ENCODE measurements at regions not wholly inside any gene's neighbourhood (a gene's known extent, or its start where the extent isn't known, plus 50 kb on each side); places are given as distances from the start of the nearest gene placed in this dataset.

GRCh38 chr9:108149326-108149725 lies 659.8 kb upstream of the KLF4 start (continued):
- TF ChIP-seq, protein P1, sequence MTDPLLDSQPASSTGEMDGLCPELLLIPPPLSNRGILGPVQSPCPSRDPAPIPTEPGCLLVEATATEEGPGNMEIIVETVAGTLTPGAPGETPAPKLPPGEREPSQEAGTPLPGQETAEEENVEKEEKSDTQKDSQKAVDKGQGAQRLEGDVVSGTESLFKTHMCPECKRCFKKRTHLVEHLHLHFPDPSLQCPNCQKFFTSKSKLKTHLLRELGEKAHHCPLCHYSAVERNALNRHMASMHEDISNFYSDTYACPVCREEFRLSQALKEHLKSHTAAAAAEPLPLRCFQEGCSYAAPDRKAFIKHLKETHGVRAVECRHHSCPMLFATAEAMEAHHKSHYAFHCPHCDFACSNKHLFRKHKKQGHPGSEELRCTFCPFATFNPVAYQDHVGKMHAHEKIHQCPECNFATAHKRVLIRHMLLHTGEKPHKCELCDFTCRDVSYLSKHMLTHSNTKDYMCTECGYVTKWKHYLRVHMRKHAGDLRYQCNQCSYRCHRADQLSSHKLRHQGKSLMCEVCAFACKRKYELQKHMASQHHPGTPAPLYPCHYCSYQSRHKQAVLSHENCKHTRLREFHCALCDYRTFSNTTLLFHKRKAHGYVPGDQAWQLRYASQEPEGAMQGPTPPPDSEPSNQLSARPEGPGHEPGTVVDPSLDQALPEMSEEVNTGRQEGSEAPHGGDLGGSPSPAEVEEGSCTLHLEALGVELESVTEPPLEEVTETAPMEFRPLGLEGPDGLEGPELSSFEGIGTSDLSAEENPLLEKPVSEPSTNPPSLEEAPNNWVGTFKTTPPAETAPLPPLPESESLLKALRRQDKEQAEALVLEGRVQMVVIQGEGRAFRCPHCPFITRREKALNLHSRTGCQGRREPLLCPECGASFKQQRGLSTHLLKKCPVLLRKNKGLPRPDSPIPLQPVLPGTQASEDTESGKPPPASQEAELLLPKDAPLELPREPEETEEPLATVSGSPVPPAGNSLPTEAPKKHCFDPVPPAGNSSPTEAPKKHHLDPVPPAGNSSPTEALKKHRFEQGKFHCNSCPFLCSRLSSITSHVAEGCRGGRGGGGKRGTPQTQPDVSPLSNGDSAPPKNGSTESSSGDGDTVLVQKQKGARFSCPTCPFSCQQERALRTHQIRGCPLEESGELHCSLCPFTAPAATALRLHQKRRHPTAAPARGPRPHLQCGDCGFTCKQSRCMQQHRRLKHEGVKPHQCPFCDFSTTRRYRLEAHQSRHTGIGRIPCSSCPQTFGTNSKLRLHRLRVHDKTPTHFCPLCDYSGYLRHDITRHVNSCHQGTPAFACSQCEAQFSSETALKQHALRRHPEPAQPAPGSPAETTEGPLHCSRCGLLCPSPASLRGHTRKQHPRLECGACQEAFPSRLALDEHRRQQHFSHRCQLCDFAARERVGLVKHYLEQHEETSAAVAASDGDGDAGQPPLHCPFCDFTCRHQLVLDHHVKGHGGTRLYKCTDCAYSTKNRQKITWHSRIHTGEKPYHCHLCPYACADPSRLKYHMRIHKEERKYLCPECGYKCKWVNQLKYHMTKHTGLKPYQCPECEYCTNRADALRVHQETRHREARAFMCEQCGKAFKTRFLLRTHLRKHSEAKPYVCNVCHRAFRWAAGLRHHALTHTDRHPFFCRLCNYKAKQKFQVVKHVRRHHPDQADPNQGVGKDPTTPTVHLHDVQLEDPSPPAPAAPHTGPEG (CRISPR knock-in tag; IDR thresholded peaks at IDR 0.05), result no peak
- TF ChIP-seq TFAP4 (IDR thresholded peaks at IDR 0.05; ENCODE audit: borderline replicate concordance, low read depth) (no peak), ZNF784 (CRISPR knock-in tag; IDR thresholded peaks at IDR 0.05; ENCODE audit: borderline replicate concordance) (no peak), ATM (IDR thresholded peaks at IDR 0.05; ENCODE audit: borderline replicate concordance) (no peak)

Data from HepG2 (cell line).